NCI-H146 treated with DMSO at 0.1 percent for 48 hours (cell line): ENCODE measurements at regions not wholly inside any gene's neighbourhood (a gene's known extent, or its start where the extent isn't known, plus 50 kb on each side); places are given as distances from the start of the nearest gene placed in this dataset.
"Not testable (repeated sequence)": the region's sequence is repeated elsewhere in the genome, so short reads cannot be mapped to it uniquely, and the experiment has no call there.

ENCODE experiments used
- DNase-seq: peaks from one replicate; lab custom pipeline; 2025; ENCODE audit not compliant: unreplicated experiment; lab: John Stamatoyannopoulos, UW

GRCh38 chr2:83464444-83464843 lies 994.6 kb downstream of the SUCLG1 start:
- DNase-seq = no peak

- no peak for DNase-seq
Observed at GRCh38 chr2:83462881-83463280, 996.2 kb downstream of the SUCLG1 start.

GRCh38 chr2:83461135-83461534 lies 997.9 kb downstream of the SUCLG1 start:
- no peak for DNase-seq

- no peak for DNase-seq
Observed at GRCh38 chr2:83459456-83459855, 999.6 kb downstream of the SUCLG1 start.

GRCh38 chr2:83435989-83436388 lies 1023.1 kb downstream of the SUCLG1 start:
- DNase-seq = no peak

GRCh38 chr2:83420993-83421392 lies 1038.1 kb downstream of the SUCLG1 start:
- no peak for DNase-seq

GRCh38 chr2:83394134-83394904 lies 1064.8 kb downstream of the SUCLG1 start:
- DNase-seq = no peak

GRCh38 chr2:83388804-83389203 lies 1070.3 kb downstream of the SUCLG1 start:
- DNase-seq = no peak

- no peak for DNase-seq
Observed at GRCh38 chr2:83386549-83386948, 1072.5 kb downstream of the SUCLG1 start.

- no peak for DNase-seq
Observed at GRCh38 chr2:83378921-83379320, 1080.2 kb downstream of the SUCLG1 start.

- no peak for DNase-seq
Observed at GRCh38 chr2:83376731-83377130, 1082.3 kb downstream of the SUCLG1 start.

GRCh38 chr2:83370419-83370762 lies 1088.7 kb downstream of the SUCLG1 start:
- no peak for DNase-seq

GRCh38 chr2:83369601-83370418 lies 1089.3 kb downstream of the SUCLG1 start:
- DNase-seq = no peak

- DNase-seq = no peak
Observed at GRCh38 chr2:83368916-83369315, 1090.2 kb downstream of the SUCLG1 start.

- DNase-seq = no peak
Observed at GRCh38 chr2:83368461-83368860, 1090.6 kb downstream of the SUCLG1 start.

GRCh38 chr2:83365476-83365875 lies 1093.6 kb downstream of the SUCLG1 start:
- no peak for DNase-seq

GRCh38 chr2:83364264-83364663 lies 1094.8 kb downstream of the SUCLG1 start:
- no peak for DNase-seq

- not testable (repeated sequence) for DNase-seq
Observed at GRCh38 chr2:83363138-83363537, 1095.9 kb downstream of the SUCLG1 start.

GRCh38 chr2:83359336-83359735 lies 1099.7 kb downstream of the SUCLG1 start:
- DNase-seq = no peak

- DNase-seq = no peak
Observed at GRCh38 chr2:83342860-83343329, 1116.2 kb downstream of the SUCLG1 start.

GRCh38 chr2:83340424-83340823 lies 1118.7 kb downstream of the SUCLG1 start:
- no peak for DNase-seq

GRCh38 chr2:83339942-83340341 lies 1119.1 kb downstream of the SUCLG1 start:
- DNase-seq = not testable (repeated sequence)
